Activated CD8-positive, alpha-beta T cell treated with anti-CD3 and anti-CD28 coated beads for 36 hours (primary cell): ENCODE measurements at regions not wholly inside any gene's neighbourhood (a gene's known extent, or its start where the extent isn't known, plus 50 kb on each side); places are given as distances from the start of the nearest gene placed in this dataset.

ENCODE experiments used
- ATAC-seq: fragments of 200-7000 bp; cut with Tn5 transposase; one replicate; pipeline ENCODE4 v1.10.0; 2021; ENCODE audit warnings: mild to moderate bottlenecking, moderate library complexity
- CTCF ChIA-PET: fragments of 350-600 bp; sonication (Branson Sonifier 250); formaldehyde crosslinking; loops from one replicate; lab custom pipeline; 2021; ENCODE audit warnings: antibody characterized with exemption; lab: Charles Lee
- POLR2A ChIA-PET: fragments of 350-600 bp; sonication (Branson Sonifier 250); formaldehyde crosslinking; loops from one replicate; lab custom pipeline; 2021; ENCODE audit warnings: antibody characterized with exemption; lab: Charles Lee
- DNase-seq: peaks from one replicate; pipeline ENCODE4 v3.0.0-alpha.2; 2020
- H3K27ac Mint-ChIP-seq: one replicate; pipeline ENCODE4 v1.8.0; 2021; ENCODE audit warnings: mild to moderate bottlenecking, mixed read lengths
- H3K27me3 Mint-ChIP-seq: one replicate; pipeline ENCODE4 v1.8.0; 2021; ENCODE audit warnings: mixed read lengths
- H3K36me3 Mint-ChIP-seq: one replicate; pipeline ENCODE4 v1.8.0; 2021; ENCODE audit warnings: low read depth, mixed read lengths
- H3K4me1 Mint-ChIP-seq: one replicate; pipeline ENCODE4 v1.8.0; 2021; ENCODE audit warnings: low read depth, mixed read lengths
- H3K4me3 Mint-ChIP-seq: one replicate; pipeline ENCODE4 v1.8.0; 2021; ENCODE audit warnings: mild to moderate bottlenecking, moderate library complexity, mixed read lengths
- H3K9me3 Mint-ChIP-seq: one replicate; pipeline ENCODE4 v1.8.0; 2021; ENCODE audit warnings: mixed read lengths
- intact Hi-C: fragments of 100-400 bp; cut with micrococcal nuclease; formaldehyde crosslinking; loops from one replicate; pipeline ENCODE4 v1.10.0; 2022
- TF ChIP-seq, protein P1 (sequence below): fragments of 200-600 bp; IDR thresholded peaks from one replicate; pipeline ENCODE4 v1.8.0; 2022; ENCODE audit warnings: antibody characterized with exemption, mild to moderate bottlenecking

DNA sequence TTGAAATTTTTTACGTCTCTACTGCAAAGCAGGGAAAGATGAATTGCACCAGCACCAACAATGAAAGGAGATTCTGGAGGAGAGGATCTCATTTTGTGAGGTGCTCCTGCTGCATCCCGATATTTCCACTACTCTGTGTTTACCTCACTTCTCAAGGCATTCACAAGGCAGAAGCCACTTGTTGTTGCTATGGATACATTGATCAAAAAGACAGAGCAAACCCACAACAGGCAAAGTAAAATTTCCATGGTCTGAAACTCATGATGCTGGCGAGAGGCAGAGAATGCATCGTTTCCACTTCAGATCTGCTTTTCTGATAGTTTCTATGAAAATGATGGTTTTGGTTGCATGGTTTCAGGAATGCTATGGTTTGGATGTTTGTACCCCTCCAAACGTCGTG lies 323.3 kb downstream of the ASMT start:
- H3K4me1 Mint-ChIP-seq, result peaks cover 2% of the 10 kb centered on the region
- TF ChIP-seq, protein P1, sequence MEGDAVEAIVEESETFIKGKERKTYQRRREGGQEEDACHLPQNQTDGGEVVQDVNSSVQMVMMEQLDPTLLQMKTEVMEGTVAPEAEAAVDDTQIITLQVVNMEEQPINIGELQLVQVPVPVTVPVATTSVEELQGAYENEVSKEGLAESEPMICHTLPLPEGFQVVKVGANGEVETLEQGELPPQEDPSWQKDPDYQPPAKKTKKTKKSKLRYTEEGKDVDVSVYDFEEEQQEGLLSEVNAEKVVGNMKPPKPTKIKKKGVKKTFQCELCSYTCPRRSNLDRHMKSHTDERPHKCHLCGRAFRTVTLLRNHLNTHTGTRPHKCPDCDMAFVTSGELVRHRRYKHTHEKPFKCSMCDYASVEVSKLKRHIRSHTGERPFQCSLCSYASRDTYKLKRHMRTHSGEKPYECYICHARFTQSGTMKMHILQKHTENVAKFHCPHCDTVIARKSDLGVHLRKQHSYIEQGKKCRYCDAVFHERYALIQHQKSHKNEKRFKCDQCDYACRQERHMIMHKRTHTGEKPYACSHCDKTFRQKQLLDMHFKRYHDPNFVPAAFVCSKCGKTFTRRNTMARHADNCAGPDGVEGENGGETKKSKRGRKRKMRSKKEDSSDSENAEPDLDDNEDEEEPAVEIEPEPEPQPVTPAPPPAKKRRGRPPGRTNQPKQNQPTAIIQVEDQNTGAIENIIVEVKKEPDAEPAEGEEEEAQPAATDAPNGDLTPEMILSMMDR, result no peak
- ATAC-seq (no peak), DNase-seq (no peak)
- POLR2A ChIA-PET, result no interaction called here
- H3K27ac Mint-ChIP-seq, result no peak overlapping the region
- CTCF ChIA-PET, result no interaction called here
- no peaks in the 10 kb centered on the region for H3K27me3 Mint-ChIP-seq
- H3K36me3 Mint-ChIP-seq, result no peaks in the 10 kb centered on the region
- H3K9me3 Mint-ChIP-seq, result peaks cover 13% of the 10 kb centered on the region
- intact Hi-C loops, result no loop called here
- no peak overlapping the region for H3K4me3 Mint-ChIP-seq

DNA sequence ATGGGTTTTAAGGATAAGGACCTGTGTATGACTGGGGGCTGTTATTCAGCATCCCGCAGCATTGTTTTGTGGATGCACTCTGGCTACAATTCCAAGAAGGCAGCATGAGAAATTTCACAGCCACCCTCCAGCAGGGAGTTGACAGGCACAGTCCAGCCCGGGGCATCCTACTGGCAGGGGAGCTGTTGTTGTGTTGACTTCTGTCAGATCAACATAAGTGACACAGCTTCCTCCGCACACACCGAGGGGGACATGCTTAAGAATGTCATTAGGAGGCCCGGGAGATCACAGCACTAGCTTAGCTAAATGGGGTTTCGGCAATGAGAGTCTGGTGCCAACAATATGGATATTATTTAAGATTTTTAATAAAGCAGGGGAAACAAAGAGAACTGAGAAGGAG lies 326.5 kb downstream of the ASMT start:
- POLR2A ChIA-PET, result no interaction called here
- peaks cover 13% of the 10 kb centered on the region for H3K9me3 Mint-ChIP-seq

DNA sequence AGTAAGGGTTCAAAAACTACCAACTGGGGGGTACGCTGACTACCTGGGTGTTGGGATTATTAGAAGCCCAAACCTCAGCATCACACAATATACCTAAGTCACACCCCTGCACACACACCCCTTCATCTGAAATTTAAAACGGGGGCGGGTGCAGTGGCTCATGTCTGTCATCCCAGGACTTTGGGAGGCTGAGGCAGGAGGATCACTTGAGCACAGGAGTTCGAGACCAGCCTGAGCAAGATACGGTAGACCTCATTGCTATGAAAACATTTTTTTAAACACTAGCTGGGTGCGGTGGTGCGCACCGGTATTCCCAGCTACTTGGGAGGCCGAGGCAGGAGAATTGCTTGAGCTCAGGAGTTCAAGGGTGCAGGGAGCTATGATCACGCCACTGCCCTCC lies 331.0 kb downstream of the ASMT start:
- no peaks in the 10 kb centered on the region for H3K4me1 Mint-ChIP-seq
- intact Hi-C loops, result no loop called here
- no peaks in the 10 kb centered on the region for H3K36me3 Mint-ChIP-seq
- ATAC-seq (no peak), DNase-seq (peak; percentile 5)
- no peaks in the 10 kb centered on the region for H3K27me3 Mint-ChIP-seq
- no peak overlapping the region for H3K4me3 Mint-ChIP-seq
- TF ChIP-seq, protein P1, result no peak
- ChIA-PET POLR2A (no interaction called here), CTCF (no interaction called here)
- H3K9me3 Mint-ChIP-seq, result no peaks in the 10 kb centered on the region
- H3K27ac Mint-ChIP-seq, result no peak overlapping the region

More for the DNA sequence above, 326.5 kb downstream of the ASMT start:
- TF ChIP-seq, protein P1, result no peak
- CTCF ChIA-PET, result no interaction called here
- no peak for DNase-seq
- ATAC-seq, result no peak
- Mint-ChIP-seq H3K4me3 (no peak overlapping the region), H3K27ac (no peak overlapping the region), H3K27me3 (no peaks in the 10 kb centered on the region), H3K36me3 (no peaks in the 10 kb centered on the region), H3K4me1 (peaks cover 2% of the 10 kb centered on the region)
- intact Hi-C loops, result no loop called here

DNA sequence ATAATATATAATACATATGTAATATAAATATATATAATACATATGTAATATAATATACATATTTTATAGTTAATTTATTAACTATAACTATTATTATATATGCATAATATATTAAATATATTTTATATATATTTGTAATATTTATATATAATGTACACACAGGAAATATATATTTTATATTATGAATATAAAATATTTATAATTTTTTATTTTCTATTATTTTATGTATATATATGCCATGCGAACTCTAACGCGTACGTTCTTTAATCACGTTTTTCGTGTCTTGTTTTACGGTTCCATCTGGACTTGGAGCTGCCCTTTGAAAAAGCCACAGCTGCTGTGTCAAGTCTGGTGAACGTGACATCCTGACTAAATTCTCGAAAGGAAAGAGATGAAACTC lies 332.1 kb downstream of the ASMT start:
- ChIA-PET POLR2A (no interaction called here), CTCF (no interaction called here)
- no peak overlapping the region for H3K4me3 Mint-ChIP-seq
- ATAC-seq (no peak), DNase-seq (no peak)
- no peak overlapping the region for H3K27ac Mint-ChIP-seq
- H3K27me3 Mint-ChIP-seq, result no peaks in the 10 kb centered on the region
- intact Hi-C loops, result no loop called here
- H3K36me3 Mint-ChIP-seq, result no peaks in the 10 kb centered on the region
- TF ChIP-seq, protein P1, result no peak
- no peaks in the 10 kb centered on the region for H3K9me3 Mint-ChIP-seq
- no peaks in the 10 kb centered on the region for H3K4me1 Mint-ChIP-seq
